ENCODE measurements at regions not wholly inside any gene's neighbourhood (a gene's known extent, or its start where the extent isn't known, plus 50 kb on each side); places are given as distances from the start of the nearest gene placed in this dataset.

GRCh38 chr4:45410701-45411210 lies 684.4 kb upstream of the GNPDA2 start:
- no peaks in the 10 kb centered on the region for H3K9me3 ChIP-seq
- H3K4me1 ChIP-seq, result no peaks in the 10 kb centered on the region
- TF ChIP-seq CTCF (IDR thresholded peaks at IDR 0.05), result no peak
- DNase-seq (no peak), ATAC-seq (no peak), FAIRE-seq (no peak)
- H3K27me3 ChIP-seq, result no peaks in the 10 kb centered on the region
- no peaks in the 10 kb centered on the region for H3K36me3 ChIP-seq
- H3K4me3 ChIP-seq, result no peak overlapping the region
- intact Hi-C loops (cut with DNase I), result no loop called here
- no peak overlapping the region for H3K27ac ChIP-seq
- 44 to 53% methylated on average over 5 of the region's 5 CpGs for WGBS, 2 donors

- Histone ChIP-seq H3K4me3 (no peak overlapping the region), H3K36me3 (no peaks in the 10 kb centered on the region), H3K27me3 (no peaks in the 10 kb centered on the region), H3K4me1 (no peaks in the 10 kb centered on the region), H3K27ac (no peak overlapping the region), H3K9me3 (no peaks in the 10 kb centered on the region)
- intact Hi-C loops (cut with DNase I), result no loop called here
- DNase-seq (no peak), ATAC-seq (no peak), FAIRE-seq (no peak)
- TF ChIP-seq CTCF (IDR thresholded peaks at IDR 0.05), result no peak
- 57 to 92% methylated on average over 1 of the region's 1 CpG for WGBS, 2 donors
Observed at GRCh38 chr4:45409536-45409935, 683.2 kb upstream of the GNPDA2 start.

GRCh38 chr4:45408996-45409395 lies 682.6 kb upstream of the GNPDA2 start:
- 47 to 57% methylated on average over 2 of the region's 2 CpGs for WGBS, 2 donors
- H3K9me3 ChIP-seq, result no peaks in the 10 kb centered on the region
- no peak for DNase-seq
- intact Hi-C loops (cut with DNase I), result no loop called here
- H3K27ac ChIP-seq, result no peak overlapping the region
- no peaks in the 10 kb centered on the region for H3K27me3 ChIP-seq
- no peaks in the 10 kb centered on the region for H3K36me3 ChIP-seq
- no peak for ATAC-seq
- H3K4me1 ChIP-seq, result no peaks in the 10 kb centered on the region
- no peak overlapping the region for H3K4me3 ChIP-seq
- FAIRE-seq, result no peak
- no peak for TF ChIP-seq CTCF (IDR thresholded peaks at IDR 0.05)

- no peak for DNase-seq
- intact Hi-C loops (cut with DNase I), result no loop called here
- Histone ChIP-seq H3K4me1 (no peaks in the 10 kb centered on the region), H3K27ac (no peak overlapping the region), H3K4me3 (no peak overlapping the region), H3K36me3 (no peaks in the 10 kb centered on the region), H3K27me3 (no peaks in the 10 kb centered on the region), H3K9me3 (no peaks in the 10 kb centered on the region)
- WGBS, 2 donors, result 15 to 36% methylated on average over 3 of the region's 3 CpGs
- FAIRE-seq, result no peak
- no peak for TF ChIP-seq CTCF (IDR thresholded peaks at IDR 0.05)
- ATAC-seq, result no peak
Observed at GRCh38 chr4:45399116-45399515, 672.8 kb upstream of the GNPDA2 start.

GRCh38 chr4:45385306-45385705 lies 659.0 kb upstream of the GNPDA2 start:
- no peak overlapping the region for H3K27ac ChIP-seq
- ATAC-seq, result no peak
- H3K27me3 ChIP-seq, result no peaks in the 10 kb centered on the region
- FAIRE-seq, result no peak
- no peak overlapping the region for H3K4me3 ChIP-seq
- no peaks in the 10 kb centered on the region for H3K9me3 ChIP-seq
- TF ChIP-seq CTCF (IDR thresholded peaks at IDR 0.05), result no peak
- DNase-seq, result no peak
- no peaks in the 10 kb centered on the region for H3K4me1 ChIP-seq
- intact Hi-C loops (cut with DNase I), result no loop called here
- no peaks in the 10 kb centered on the region for H3K36me3 ChIP-seq

All from pancreas (tissue), 10 donors.